ENCODE measurements at regions not wholly inside any gene's neighbourhood (a gene's known extent, or its start where the extent isn't known, plus 50 kb on each side); places are given as distances from the start of the nearest gene placed in this dataset.

GRCh38 chr7:10211016-10211415 lies 762.7 kb upstream of the PHF14 start:
- no peak for TF ChIP-seq CTCF (conservative IDR thresholded peaks at IDR 0.05)
- TF ChIP-seq EZH2 (IDR thresholded peaks at IDR 0.05; ENCODE audit: low read depth): no peak
